Stimulated activated CD4-positive, alpha-beta T cell treated with anti-CD3 and anti-CD28 coated beads, Interleukin-12 subunit alpha, Interleukin-12 subunit beta, amount 100 ng/mL, for 24 hours (primary cell): ENCODE measurements at regions not wholly inside any gene's neighbourhood (a gene's known extent, or its start where the extent isn't known, plus 50 kb on each side); places are given as distances from the start of the nearest gene placed in this dataset.
"Not testable (repeated sequence)": the region's sequence is repeated elsewhere in the genome, so short reads cannot be mapped to it uniquely, and the experiment has no call there.

Experiments used
- DNase-seq, 2 experiments: peaks; one replicate each; pipeline ENCODE4 v3.0.0-alpha.2; 2020; ENCODE audit warnings: low read depth in 2 of 2

DNA sequence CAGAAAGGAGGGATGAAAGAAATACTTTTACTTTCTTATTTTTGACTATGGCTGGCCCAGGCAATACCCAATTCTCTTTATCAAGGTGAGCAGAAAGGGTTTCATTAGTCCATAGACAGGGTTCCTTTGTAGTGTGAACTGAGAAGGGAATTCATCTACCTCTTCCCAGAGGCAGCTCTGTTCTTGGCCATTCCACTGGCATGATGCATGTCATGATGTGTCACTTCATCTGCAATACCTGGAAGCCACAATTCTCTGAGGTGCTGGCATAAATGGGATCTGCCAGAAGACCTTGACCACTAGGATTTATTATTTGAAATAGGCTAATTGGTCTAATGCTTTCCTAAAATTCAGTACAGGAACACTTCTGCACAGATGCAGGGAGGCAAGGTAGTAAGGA, 542.8 kb downstream of the RFC3 start:
- no peak for DNase-seq

- no peak for DNase-seq
These were observed 543.6 kb downstream of the RFC3 start for GRCh38 chr13:34361560-34361959.

GRCh38 chr13:34363266-34363665, 545.3 kb downstream of the RFC3 start:
- no peak for DNase-seq

DNA sequence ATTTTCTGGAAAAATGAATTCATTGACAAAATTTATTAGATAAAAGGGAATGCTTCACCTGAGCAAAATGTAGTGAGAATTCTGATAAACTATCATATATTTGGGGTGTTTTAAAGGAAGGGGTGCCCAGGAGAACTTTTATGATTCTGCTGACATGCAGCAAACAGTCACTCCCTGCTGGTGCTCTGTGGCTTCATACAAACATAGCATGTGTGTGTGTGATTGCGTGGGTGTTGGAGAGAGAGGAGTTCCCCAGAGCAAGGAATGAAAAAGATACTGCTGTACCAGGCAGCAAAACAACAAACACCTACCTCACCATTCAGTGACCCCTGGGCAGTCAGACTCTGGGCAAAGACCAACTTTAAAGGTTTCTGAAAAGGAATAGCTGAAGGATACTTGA, 546.7 kb downstream of the RFC3 start:
- no peak for DNase-seq

DNA sequence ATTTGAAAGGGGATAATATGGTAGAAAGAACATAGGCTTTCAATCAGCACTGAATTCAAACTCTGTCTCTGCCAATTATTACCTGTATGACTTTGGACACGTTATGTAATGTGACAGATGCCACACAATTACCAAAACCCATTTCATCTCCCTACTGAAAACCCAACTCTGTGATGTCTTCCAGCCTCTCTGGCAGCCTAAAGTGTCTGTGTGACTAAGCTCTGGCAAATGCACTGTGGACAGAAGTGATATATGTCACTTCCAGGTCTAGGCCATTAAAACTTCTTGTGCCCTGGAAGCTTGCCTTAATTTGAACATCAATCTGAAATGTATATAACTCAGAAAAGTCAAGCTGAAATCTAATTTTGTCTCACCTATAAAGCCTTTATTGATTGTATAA, 552.0 kb downstream of the RFC3 start:
- no peak for DNase-seq

DNA sequence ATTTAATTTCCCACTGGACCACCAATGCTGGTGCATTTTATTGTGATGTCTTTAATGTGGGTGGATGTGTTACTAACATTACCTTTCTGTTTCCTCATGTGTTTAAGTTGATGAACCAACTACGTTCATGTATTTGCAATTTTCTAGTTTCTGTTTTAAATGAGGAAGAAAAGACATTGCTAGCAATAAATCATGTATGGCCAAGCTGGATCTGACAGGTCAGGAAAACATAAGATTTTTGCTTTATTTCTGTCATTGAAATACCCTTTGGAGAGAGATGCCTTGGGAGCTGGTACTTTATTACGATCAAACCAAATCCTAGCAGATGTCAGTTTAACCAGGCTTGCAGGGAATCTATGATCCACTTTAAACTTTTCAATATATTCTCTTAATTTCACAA, 553.2 kb downstream of the RFC3 start:
- DNase-seq = no peak

- no peak for DNase-seq
These were observed 553.9 kb downstream of the RFC3 start for GRCh38 chr13:34371645-34372395.

GRCh38 chr13:34372581-34372980, 554.6 kb downstream of the RFC3 start:
- DNase-seq = no peak

DNA sequence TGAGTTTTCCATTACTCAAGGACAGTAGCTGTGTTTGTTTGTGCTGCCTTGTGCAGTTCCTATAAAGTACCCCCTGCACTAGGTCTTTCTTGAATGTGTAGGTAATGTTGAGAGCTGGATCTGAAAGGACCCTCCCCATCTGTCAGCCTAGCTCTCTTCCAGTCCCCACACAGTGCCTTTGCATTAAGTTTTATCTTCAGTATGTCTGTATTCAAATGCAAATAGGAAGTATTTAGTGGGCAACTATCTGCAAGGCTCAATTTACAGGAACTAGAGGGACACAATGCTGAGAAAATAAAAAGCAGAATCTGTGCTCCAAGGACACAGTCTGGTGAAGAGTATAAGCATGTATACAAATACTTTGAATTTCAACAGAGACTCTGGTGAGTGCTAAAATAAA, 558.5 kb downstream of the RFC3 start:
- DNase-seq = no peak

- DNase-seq = no peak
These were observed 560.8 kb upstream of the NBEA start for GRCh38 chr13:34381228-34381627.

DNA sequence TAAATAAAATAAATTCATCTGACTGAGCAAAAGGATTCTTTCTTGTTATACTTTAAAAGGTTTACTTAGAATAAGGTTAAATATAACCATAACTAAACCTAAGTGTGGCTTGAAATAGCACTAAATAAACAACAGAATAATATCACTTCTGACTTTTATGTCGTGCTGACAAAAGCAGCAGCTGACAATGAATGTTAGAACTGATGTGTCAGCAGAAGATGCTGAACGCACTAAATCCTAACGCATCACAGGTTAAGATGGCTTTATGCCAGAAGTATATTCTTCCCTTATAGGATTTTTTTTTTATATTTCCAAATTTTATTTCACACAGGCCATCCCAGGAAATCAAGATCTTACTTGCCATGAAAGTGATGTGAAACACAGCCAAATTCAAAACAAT, 558.3 kb upstream of the NBEA start:
- DNase-seq = no peak

DNA sequence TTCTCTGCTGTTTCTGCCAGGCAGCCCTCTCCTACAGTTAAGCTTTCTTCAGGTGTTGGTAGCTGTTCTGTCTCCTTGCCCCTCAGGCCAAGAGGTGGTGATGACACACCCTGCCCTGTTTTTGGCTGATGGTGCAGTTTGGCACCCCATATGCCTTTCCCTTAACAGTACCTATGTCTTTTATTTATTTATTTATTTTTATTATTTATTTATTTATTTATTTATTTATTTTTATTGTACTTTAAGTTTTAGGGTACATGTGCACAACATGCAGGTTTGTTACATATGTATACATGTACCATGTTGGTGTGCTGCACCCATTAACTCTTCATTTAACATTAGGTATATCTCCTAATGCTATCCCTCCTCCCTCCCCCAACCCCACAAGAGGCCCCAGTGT, 555.8 kb upstream of the NBEA start:
- DNase-seq = not testable (repeated sequence)

- DNase-seq = no peak
These were observed 551.0 kb upstream of the NBEA start for GRCh38 chr13:34391076-34391475.

GRCh38 chr13:34401696-34402095, 540.4 kb upstream of the NBEA start:
- no peak for DNase-seq

DNA sequence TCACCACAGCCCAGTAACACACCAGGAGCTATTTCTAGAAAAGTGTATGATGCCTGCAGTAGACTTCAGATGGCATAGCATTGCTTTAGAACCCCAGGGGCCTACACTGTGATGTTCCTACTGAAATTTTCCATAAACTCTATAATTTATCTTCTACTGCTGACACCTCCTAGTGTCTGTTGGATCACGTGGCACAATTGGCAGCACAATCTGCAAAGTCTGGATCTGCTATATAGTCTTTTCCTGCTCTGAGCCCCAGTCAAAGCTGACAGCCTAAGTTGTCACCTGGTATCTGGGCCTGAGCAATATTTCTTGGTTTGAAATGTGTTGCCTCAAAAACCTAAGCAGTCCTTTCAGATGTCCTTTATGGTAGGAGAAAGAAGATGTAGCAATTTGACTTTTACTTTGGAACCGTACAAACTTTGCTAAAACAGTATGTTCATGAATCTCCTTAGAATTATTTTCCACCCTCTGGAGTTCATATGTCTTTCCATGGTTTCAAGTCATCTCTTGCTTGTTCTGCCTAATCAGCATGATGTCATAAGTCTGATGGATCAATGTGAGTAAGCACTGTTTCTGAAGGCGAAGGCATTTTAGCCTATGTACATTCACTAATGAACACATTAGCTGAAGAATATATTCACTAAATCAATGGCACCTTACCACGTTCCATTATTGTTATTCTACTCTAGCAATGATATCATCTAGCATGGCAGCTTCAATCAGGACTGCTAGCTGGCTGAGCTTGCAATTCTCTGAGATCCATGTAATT, 536.5 kb upstream of the NBEA start:
- DNase-seq = no peak

- no peak for DNase-seq
These were observed 533.4 kb upstream of the NBEA start for GRCh38 chr13:34408640-34409039.

- DNase-seq = no peak
These were observed 532.4 kb upstream of the NBEA start for GRCh38 chr13:34409496-34410182.

GRCh38 chr13:34410678-34411077, 531.4 kb upstream of the NBEA start:
- DNase-seq = no peak

GRCh38 chr13:34411177-34411576, 530.9 kb upstream of the NBEA start:
- DNase-seq = no peak

DNA sequence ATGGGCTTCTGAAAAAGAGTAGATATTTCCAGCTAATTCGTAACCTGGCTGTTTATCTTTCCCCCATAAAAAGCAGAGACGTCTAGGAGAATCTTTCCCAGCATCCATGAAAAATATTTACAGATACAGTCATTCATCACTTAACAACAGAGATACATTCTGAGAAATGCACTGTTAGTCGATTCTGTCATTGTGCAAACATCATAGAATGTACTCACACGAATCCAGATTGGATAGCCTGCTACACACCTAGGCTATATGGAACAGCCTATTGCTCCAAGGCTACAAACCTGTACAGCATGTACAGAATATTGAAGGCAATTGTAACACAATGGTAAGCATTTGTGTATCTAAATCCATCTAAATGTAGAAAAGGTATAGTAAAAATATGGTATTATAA, 530.2 kb upstream of the NBEA start:
- DNase-seq = no peak

DNA sequence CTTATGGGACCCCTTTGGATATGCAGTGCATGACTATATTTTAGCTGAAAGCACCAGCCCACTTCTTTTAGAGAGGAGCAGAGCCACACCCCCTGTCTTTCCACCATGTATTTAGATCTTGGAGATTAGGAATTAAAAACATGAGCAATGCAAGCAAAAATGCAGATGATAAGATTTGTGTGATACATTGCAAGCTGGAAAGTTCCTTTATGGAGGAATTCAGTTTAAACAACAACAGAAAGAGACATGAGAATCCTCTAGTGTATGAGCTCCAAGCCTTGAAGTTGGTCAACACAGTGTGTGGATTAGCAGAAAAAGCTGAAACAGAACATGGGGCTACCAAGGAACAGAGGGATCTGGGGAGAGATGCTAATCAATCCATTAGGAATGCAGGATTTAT, 529.8 kb upstream of the NBEA start:
- DNase-seq = no peak

DNA sequence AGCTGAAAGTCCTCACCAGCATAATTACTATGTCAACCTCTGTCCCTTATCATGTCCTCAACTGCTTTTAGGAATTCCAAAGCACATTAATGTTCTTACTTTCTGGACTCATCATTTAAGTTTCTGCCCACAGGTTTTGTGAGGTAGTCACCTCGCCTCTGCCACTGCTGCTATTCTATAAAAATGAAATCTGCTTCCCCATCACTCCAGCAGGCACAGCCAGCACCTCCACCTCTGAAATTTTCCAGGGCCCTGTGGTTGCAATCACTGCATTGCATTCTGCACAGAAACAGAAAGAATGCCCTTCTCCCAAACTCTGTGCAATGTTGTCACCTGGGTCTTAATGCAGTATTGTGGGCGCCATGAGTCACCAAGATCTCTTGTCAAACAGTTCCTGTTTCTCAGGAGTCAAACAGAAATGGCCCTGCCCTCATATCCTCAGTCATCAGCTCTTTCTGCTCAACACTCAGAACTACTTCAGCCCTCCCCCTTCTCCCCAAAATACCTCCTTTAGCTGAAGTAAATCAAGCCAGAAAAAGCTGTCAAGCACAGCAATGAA, 529.2 kb upstream of the NBEA start:
- no peak for DNase-seq
